ENCODE measurements at regions not wholly inside any gene's neighbourhood (a gene's known extent, or its start where the extent isn't known, plus 50 kb on each side); places are given as distances from the start of the nearest gene placed in this dataset.

- no peak overlapping the region for H3K4me3 ChIP-seq (ENCODE audit: low read length)
- no peak for TF ChIP-seq CTCF (IDR thresholded peaks at IDR 0.05; ENCODE audit: insufficient read depth, low read depth, low read length, missing control alignments)
- DNase-seq (ENCODE audit: low read depth): no peak
Observed at GRCh38 chr6:33947047-33947446, 143.2 kb upstream of the MLN start.

- TF ChIP-seq CTCF (IDR thresholded peaks at IDR 0.05; ENCODE audit: insufficient read depth, low read depth, low read length, missing control alignments): no peak
- no peak for DNase-seq (ENCODE audit: low read depth)
- H3K4me3 ChIP-seq (ENCODE audit: low read length): no peak overlapping the region
Observed at GRCh38 chr6:33945931-33946330, 142.1 kb upstream of the MLN start.

- no peak overlapping the region for H3K4me3 ChIP-seq (ENCODE audit: low read length)
- no peak for TF ChIP-seq CTCF (IDR thresholded peaks at IDR 0.05; ENCODE audit: insufficient read depth, low read depth, low read length, missing control alignments)
- no peak for DNase-seq (ENCODE audit: low read depth)
Observed at GRCh38 chr6:33944686-33945411, 141.0 kb upstream of the MLN start.

GRCh38 chr6:33936886-33937285 is 133.1 kb upstream of the MLN start:
- no peak for DNase-seq (ENCODE audit: low read depth)
- H3K4me3 ChIP-seq (ENCODE audit: low read length): no peak overlapping the region
- no peak for TF ChIP-seq CTCF (IDR thresholded peaks at IDR 0.05; ENCODE audit: insufficient read depth, low read depth, low read length, missing control alignments)

- H3K4me3 ChIP-seq (ENCODE audit: low read length): no peak overlapping the region
- TF ChIP-seq CTCF (IDR thresholded peaks at IDR 0.05; ENCODE audit: insufficient read depth, low read depth, low read length, missing control alignments): no peak
- no peak for DNase-seq (ENCODE audit: low read depth)
Observed at GRCh38 chr6:33935439-33936080, 131.8 kb upstream of the MLN start.

- no peak overlapping the region for H3K4me3 ChIP-seq (ENCODE audit: low read length)
- TF ChIP-seq CTCF (IDR thresholded peaks at IDR 0.05; ENCODE audit: insufficient read depth, low read depth, low read length, missing control alignments): no peak
- DNase-seq (ENCODE audit: low read depth): no peak
Observed at GRCh38 chr6:33934731-33935270, 131.0 kb upstream of the MLN start.

Measured in epithelial cell of esophagus (primary cell).